HEK293T (cell line): ENCODE measurements at regions not wholly inside any gene's neighbourhood (a gene's known extent, or its start where the extent isn't known, plus 50 kb on each side); places are given as distances from the start of the nearest gene placed in this dataset.

ENCODE experiments used
- BHLHE40 ChIP-seq: fragments of 450-650 bp; IDR thresholded peaks from 2 replicates; pipeline ENCODE4 v1.6.1; 2016; ENCODE audit warnings: mild to moderate bottlenecking, moderate library complexity, borderline replicate concordance
- FOXA1 ChIP-seq: fragments of 450-650 bp; IDR thresholded peaks from 2 replicates; pipeline ENCODE4 v1.6.1; 2016; ENCODE audit warnings: mild to moderate bottlenecking
- FOXK2 ChIP-seq: fragments of 450-650 bp; IDR thresholded peaks from 2 replicates; pipeline ENCODE4 v1.6.1; 2016; ENCODE audit warnings: mild to moderate bottlenecking
- NFRKB ChIP-seq: fragments of 450-650 bp; IDR thresholded peaks from 2 replicates; pipeline ENCODE4 v1.6.1; 2016; ENCODE audit warnings: mild to moderate bottlenecking, moderate library complexity
- PKNOX1 ChIP-seq: fragments of 450-650 bp; IDR thresholded peaks from 2 replicates; pipeline ENCODE4 v1.6.1; 2016
- SP1 ChIP-seq: fragments of 450-650 bp; IDR thresholded peaks from 2 replicates; pipeline ENCODE4 v1.6.1; 2017
- SUZ12 ChIP-seq: fragments of 450-650 bp; IDR thresholded peaks from 2 replicates; pipeline ENCODE4 v1.6.1; 2016; ENCODE audit warnings: mild to moderate bottlenecking
- TARDBP ChIP-seq: fragments of 450-650 bp; IDR thresholded peaks from 2 replicates; pipeline ENCODE4 v1.6.1; 2016
- ZNF384 ChIP-seq: fragments of 450-650 bp; IDR thresholded peaks from 2 replicates; pipeline ENCODE4 v1.6.1; 2016

- no peak for TF ChIP-seq BHLHE40
- TF ChIP-seq ZNF384, result no peak
- no peak for TF ChIP-seq NFRKB
- TF ChIP-seq TARDBP, result no peak
- TF ChIP-seq SUZ12, result no peak
- TF ChIP-seq FOXA1, result no peak
- no peak for TF ChIP-seq PKNOX1
- TF ChIP-seq SP1, result no peak
- TF ChIP-seq FOXK2, result no peak
Observed at GRCh38 chr4:62917649-62918048, 1491.6 kb downstream of the TECRL start.
